Activated T-cell treated with anti-CD3 and anti-CD28 coated beads, Interleukin-2, amount 50 U/mL, for 4 hours (primary cell): ENCODE measurements at regions not wholly inside any gene's neighbourhood (a gene's known extent, or its start where the extent isn't known, plus 50 kb on each side); places are given as distances from the start of the nearest gene placed in this dataset.

Experiments
- ATAC-seq, 2 donors: fragments of 200-7000 bp; cut with Tn5 transposase; one replicate each; pipeline ENCODE4 v1.10.0; 2021
- DNase-seq: peaks from one replicate; pipeline ENCODE4 v3.0.0-alpha.2; 2020
- H3K27me3 Mint-ChIP-seq: one replicate; pipeline ENCODE4 v1.8.0; 2021; ENCODE audit warnings: low read depth, mixed read lengths
- H3K36me3 Mint-ChIP-seq: one replicate; pipeline ENCODE4 v1.8.0; 2022; ENCODE audit warnings: mixed read lengths; ENCODE audit not compliant: insufficient read depth
- H3K4me1 Mint-ChIP-seq: one replicate; pipeline ENCODE4 v1.8.0; 2021; ENCODE audit warnings: low read depth, mixed read lengths
- H3K4me3 Mint-ChIP-seq: one replicate; pipeline ENCODE4 v1.8.0; 2021; ENCODE audit warnings: mild to moderate bottlenecking, moderate library complexity, mixed read lengths
- H3K9me3 Mint-ChIP-seq: one replicate; pipeline ENCODE4 v1.8.0; 2021; ENCODE audit warnings: mixed read lengths

DNA sequence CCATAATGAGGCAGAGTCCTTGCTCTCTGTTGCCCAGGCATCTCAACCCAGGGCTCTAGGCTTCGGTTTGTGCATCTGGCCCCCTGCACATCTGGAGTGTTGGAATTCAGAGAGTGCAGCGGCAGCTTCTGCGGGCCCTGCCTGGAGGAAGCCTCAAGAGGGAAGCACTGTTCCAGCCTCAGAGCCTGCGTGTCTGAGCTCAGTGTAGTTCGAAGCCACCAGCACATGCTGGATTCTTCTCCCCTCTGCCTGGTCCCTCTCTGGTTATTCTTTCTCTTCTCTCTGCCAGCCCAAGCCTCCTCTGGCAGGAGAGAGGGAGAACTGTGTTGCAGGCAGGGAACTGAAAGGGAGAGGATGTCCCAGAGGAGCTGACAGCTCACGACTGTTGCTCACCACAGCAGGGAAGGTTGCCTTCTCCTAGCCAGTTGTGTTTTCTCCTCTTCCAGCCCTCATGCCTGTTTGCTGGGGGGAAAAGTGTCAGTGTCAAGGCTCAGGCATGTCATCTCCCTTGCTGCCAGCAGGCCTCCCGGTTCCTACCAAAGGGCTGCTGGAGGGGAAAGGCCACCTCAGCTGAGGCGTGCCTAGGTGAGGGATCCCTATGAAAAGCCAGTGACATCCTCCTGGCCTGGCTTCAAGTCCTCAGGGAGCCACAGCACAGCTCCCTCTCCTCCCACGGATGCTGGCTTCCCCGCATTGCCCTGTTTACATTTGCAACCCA, 126.0 kb upstream of the LRFN2 start:
- Mint-ChIP-seq H3K4me1 (no peaks in the 10 kb centered on the region), H3K4me3 (no peak overlapping the region), H3K27me3 (no peaks in the 10 kb centered on the region), H3K9me3 (no peaks in the 10 kb centered on the region), H3K36me3 (no peaks in the 10 kb centered on the region)
- no peak for ATAC-seq
- DNase-seq, result no peak

DNA sequence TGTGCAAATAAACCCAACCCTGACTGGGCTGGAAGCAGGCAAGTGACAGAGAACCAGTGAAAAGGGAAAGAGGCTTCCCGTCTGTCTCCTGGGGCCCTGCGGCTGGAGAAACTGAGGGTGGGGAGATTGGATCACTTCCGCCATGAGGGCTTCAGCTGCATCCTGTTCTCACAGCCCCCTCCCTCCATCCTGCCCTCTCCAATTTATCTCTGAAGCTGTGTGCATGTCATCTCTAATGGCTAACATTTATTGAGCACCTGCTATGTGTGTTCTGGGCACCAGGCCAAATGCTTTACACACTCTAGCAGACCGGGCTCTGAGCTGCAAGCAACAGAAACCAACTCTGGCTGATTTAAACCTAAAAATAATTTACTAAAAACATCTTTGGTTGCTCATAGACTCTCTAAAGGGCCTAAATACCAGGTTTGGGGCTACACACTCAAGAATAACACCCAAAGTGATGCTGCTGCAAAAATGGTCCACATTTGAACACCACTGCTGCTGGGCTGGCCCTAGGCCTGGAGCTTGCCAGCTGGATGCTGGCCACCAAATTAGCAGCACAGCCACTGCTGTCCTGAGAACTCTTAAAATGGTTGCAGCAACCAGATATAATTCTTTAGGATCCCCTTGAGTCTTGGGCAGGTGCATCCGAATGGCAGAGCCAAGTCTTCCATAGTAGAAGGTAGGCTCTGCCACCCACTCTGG, 123.6 kb upstream of the LRFN2 start:
- no peak overlapping the region for H3K4me3 Mint-ChIP-seq
- H3K36me3 Mint-ChIP-seq, result no peaks in the 10 kb centered on the region
- no peaks in the 10 kb centered on the region for H3K9me3 Mint-ChIP-seq
- no peaks in the 10 kb centered on the region for H3K27me3 Mint-ChIP-seq
- DNase-seq (no peak), ATAC-seq (no peak)
- no peaks in the 10 kb centered on the region for H3K4me1 Mint-ChIP-seq

DNA sequence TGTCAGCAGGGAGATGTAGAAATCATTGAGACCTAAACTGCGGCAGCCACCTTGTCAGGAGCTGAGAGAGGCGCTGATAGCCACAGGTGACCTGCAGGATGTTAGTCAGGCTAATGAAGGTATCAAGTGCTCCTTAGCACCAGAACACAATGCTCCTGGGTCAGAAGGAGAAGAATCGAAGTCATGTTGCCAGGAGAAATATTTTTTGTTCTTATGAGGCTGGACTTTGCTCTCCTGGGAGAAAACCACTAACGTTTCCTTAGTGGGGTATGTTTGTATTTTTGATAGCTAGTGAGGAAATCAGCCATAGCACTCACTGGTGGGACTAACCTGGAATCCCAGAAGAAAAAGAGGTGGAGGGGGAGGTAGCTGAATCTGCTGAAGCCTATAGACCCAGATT, 120.9 kb upstream of the LRFN2 start:
- no peaks in the 10 kb centered on the region for H3K27me3 Mint-ChIP-seq
- DNase-seq (no peak), ATAC-seq (no peak)
- no peaks in the 10 kb centered on the region for H3K4me1 Mint-ChIP-seq
- H3K36me3 Mint-ChIP-seq, result no peaks in the 10 kb centered on the region
- no peak overlapping the region for H3K4me3 Mint-ChIP-seq
- H3K9me3 Mint-ChIP-seq, result no peaks in the 10 kb centered on the region

DNA sequence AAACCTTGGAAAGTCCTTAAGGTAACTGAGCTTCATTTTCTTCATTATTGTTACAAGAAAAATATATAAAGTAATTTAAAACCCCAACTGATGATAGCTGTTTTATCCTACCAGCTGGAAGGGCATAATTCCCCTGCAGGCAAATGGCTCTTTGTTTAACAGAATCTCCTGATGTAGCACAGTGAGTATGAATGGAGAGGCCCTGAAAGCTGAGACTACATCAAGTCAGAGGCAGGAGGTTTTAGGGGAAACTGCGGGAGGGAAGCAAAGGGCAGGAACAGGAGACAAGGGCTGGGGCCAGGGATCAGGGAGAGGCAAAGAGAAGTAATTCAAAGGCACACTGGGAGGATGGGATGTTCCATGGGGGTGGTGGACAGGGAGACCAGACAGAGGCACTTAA, 119.0 kb upstream of the LRFN2 start:
- no peak overlapping the region for H3K4me3 Mint-ChIP-seq
- no peaks in the 10 kb centered on the region for H3K27me3 Mint-ChIP-seq
- H3K36me3 Mint-ChIP-seq, result no peaks in the 10 kb centered on the region
- no peaks in the 10 kb centered on the region for H3K9me3 Mint-ChIP-seq
- H3K4me1 Mint-ChIP-seq, result no peaks in the 10 kb centered on the region
- no peak for ATAC-seq
- no peak for DNase-seq

DNA sequence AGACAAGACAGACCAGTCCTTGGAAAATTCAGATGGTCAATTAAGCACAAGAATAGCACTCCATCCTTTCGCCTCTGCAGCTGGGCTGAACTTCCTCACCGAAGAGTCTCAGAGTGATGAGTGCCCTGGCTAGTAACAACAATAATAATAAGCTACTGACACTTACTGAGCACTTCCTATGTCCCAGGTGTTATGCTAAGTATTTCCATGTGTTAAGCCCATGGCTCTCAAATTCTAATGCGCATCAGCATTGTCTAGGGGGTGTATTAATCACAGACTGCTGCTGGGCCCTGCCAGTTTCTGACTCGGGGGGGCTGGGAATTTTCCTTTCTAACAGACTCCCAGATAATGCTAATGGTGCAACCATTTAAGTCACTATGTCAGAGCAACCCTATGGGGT, 118.2 kb upstream of the LRFN2 start:
- Mint-ChIP-seq H3K4me1 (no peaks in the 10 kb centered on the region), H3K9me3 (no peaks in the 10 kb centered on the region), H3K27me3 (no peaks in the 10 kb centered on the region)

DNA sequence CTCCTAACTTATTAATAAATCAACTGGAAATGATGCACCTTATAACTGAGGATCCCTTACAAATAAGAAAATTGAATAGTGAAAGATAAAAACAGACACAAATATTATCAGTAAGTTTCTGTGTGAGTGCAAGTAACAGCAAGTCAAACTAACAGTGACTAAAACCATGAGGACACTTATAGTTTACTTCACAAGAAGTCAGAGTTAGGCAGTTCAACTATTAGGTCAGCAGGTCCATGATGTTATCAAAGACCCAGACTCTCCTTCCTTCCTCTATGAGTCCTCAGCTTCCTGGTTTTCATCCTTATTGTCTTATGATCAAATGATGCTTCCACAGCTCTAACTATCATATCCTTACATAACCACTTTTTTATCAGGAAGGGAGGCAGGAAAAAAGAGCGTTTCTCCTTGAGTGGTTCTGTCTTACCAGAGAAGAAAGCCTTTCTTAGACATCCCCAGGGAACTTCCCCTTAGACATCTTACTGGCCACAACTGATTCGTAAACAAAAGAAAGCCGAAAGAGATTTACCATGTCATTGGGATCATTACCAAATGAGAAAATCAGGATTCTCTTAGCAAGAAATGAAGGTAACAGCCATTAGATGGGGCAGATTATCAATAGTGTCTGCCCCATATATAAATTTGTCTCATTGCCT, 114.3 kb upstream of the LRFN2 start:
- H3K4me1 Mint-ChIP-seq, result no peaks in the 10 kb centered on the region
- H3K27me3 Mint-ChIP-seq, result peaks cover 5% of the 10 kb centered on the region
- DNase-seq (no peak), ATAC-seq (no peak)
- H3K9me3 Mint-ChIP-seq, result no peaks in the 10 kb centered on the region
- no peak overlapping the region for H3K4me3 Mint-ChIP-seq
- H3K36me3 Mint-ChIP-seq, result no peaks in the 10 kb centered on the region

More for the DNA sequence above, 118.2 kb upstream of the LRFN2 start:
- no peak for DNase-seq
- no peak for ATAC-seq
- no peak overlapping the region for H3K4me3 Mint-ChIP-seq
- no peaks in the 10 kb centered on the region for H3K36me3 Mint-ChIP-seq

DNA sequence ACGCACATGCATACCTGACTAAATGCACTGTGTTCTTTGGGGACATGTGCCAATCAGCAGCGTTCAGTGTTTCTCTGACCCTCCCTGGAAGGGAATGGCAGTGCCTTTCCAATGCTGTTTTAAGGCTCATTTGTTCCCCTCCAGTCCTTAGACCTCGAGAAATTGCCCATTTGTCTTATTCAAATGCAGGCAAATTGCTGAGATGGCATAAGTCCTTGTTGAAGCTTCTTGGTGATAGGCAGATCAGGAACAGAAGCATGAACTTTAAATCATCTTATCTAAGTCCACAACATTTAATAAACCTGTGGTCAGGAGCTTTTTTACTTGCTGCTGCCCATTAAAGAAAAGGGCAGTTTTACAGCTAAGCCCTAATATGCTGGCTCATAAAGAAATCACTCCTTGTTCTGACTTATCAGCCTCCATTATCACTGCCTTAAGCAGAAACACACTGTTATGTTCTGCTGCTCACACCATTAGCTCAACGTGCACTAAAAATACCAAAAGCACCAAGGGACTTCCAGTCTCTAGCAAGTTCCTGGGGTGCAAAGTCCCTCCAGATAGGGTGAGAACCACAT, 112.9 kb upstream of the LRFN2 start:
- Mint-ChIP-seq H3K36me3 (no peaks in the 10 kb centered on the region), H3K4me3 (no peak overlapping the region), H3K9me3 (no peaks in the 10 kb centered on the region), H3K27me3 (peaks cover 5% of the 10 kb centered on the region), H3K4me1 (no peaks in the 10 kb centered on the region)
- ATAC-seq (no peak), DNase-seq (no peak)

DNA sequence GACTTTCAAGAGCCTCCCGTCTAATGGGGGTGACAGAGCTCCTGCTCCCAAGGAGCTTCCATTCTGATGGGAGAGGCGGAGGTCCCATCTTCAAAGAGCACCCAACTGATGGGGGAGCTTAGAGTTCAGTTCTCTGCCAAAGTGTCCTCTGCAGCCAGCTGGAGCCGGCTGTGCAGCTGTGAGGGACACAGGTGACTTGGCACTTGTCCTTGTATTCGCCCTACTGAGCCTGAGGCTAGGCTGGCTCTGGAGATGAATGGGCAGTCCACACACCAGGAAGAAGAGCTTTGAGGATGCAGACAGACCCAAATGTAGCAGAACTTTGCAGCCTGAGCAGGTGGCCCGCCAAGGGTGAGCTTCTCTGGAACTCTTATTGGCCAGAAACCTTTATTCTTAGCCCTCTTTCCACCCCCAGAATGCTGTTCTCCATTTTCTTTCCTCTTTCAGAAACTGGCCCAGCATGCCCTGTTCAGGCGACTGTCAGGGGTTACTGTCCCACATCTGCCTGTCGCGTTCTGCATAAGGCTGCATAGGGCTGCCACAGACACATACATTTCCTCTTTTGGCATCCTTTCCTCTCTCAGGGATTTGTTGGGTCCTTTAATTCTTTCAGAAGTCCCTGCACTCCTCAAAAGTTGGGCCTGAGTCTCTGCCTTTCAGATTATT, 108.7 kb upstream of the LRFN2 start:
- ATAC-seq (no peak), DNase-seq (no peak)
- Mint-ChIP-seq H3K36me3 (no peaks in the 10 kb centered on the region), H3K27me3 (peaks cover 5% of the 10 kb centered on the region), H3K4me3 (no peak overlapping the region), H3K9me3 (no peaks in the 10 kb centered on the region), H3K4me1 (no peaks in the 10 kb centered on the region)

DNA sequence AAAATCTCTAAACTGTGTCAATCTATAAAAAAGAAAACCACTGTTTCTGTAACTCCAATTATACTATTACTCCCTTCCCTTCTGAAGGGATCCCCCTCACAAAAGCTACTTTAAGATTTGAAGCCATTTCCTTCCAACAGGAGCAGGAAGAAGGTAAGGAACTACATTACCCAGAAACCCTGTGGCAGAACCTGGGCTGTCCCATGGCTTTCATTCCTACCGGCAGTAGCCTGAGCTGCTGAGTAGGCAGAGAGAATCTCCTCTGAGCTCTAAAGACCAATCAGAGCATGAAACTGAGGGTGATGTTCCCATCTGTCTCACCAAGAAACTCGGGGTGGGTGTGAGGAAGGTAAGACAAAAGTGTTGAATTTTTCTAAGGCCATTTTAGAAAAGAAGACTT, 108.0 kb upstream of the LRFN2 start:
- no peak for ATAC-seq
- Mint-ChIP-seq H3K27me3 (peaks cover 5% of the 10 kb centered on the region), H3K9me3 (no peaks in the 10 kb centered on the region), H3K4me3 (no peak overlapping the region), H3K36me3 (no peaks in the 10 kb centered on the region), H3K4me1 (no peaks in the 10 kb centered on the region)
- no peak for DNase-seq

DNA sequence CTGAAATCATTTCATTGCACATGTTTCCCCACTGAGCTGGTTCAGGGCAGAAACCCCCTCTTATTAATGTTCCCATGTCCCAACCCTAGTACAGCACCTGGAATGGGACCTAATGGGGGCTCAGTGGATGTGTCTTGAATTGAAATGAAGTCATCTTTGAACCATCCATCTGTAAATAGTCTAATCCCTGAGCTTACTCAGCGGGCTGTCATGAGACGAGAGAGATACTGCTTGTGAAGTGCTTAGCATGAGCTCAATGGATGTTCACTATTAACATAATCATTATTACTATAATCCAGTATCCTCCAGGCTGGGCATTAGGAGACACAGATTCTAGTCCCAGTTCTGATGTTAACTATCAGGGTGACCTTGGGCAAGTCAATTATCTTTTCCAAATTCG, 106.6 kb upstream of the LRFN2 start:
- Mint-ChIP-seq H3K9me3 (no peaks in the 10 kb centered on the region), H3K27me3 (peaks cover 5% of the 10 kb centered on the region), H3K36me3 (no peaks in the 10 kb centered on the region), H3K4me1 (no peaks in the 10 kb centered on the region), H3K4me3 (no peak overlapping the region)
- DNase-seq, result no peak
- ATAC-seq, result no peak

DNA sequence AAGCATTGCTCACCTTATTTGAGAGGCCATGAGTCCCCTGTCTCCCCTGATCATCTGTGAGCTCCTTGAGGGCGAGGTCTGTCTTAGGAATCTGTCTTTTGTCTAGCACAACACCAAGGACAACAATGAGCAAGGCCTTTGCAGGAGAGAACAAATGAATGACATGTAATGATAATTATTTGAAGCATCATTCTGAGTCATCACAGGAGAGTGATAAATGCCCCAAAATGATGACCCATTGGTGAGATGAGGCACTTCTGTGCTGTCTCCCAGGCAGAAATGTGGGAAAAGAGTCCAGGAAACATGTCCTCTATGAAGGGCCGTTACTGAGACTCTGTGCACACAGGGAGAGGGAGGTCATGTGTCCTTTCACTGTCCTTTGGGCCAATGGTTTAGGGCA, 105.2 kb upstream of the LRFN2 start:
- no peak overlapping the region for H3K4me3 Mint-ChIP-seq
- DNase-seq, result no peak
- H3K27me3 Mint-ChIP-seq, result peaks cover 7% of the 10 kb centered on the region
- no peak for ATAC-seq
- H3K36me3 Mint-ChIP-seq, result no peaks in the 10 kb centered on the region
- no peaks in the 10 kb centered on the region for H3K9me3 Mint-ChIP-seq
- no peaks in the 10 kb centered on the region for H3K4me1 Mint-ChIP-seq

DNA sequence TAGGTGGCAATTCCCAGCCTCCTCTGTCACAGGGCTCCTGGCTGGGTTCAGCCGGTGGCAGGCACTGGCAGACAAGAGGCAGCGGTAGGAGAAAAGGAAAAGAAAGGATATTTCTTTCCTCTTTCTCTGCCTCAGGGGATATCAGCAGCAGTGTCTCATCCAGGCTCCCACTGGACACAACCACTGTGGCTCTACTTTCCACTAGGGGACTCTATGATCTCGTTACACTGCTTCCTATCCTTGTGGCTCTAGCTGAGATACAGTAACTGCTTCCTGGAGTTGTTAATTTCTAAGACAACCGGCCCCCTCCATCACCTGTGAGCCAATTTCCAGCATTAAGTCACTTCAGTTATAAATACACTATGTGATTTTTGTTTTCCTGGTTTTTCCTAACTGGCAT, 102.0 kb upstream of the LRFN2 start:
- no peak for ATAC-seq
- Mint-ChIP-seq H3K9me3 (no peaks in the 10 kb centered on the region), H3K36me3 (no peaks in the 10 kb centered on the region), H3K4me1 (no peaks in the 10 kb centered on the region), H3K4me3 (no peak overlapping the region), H3K27me3 (peaks cover 14% of the 10 kb centered on the region)
- DNase-seq, result no peak

DNA sequence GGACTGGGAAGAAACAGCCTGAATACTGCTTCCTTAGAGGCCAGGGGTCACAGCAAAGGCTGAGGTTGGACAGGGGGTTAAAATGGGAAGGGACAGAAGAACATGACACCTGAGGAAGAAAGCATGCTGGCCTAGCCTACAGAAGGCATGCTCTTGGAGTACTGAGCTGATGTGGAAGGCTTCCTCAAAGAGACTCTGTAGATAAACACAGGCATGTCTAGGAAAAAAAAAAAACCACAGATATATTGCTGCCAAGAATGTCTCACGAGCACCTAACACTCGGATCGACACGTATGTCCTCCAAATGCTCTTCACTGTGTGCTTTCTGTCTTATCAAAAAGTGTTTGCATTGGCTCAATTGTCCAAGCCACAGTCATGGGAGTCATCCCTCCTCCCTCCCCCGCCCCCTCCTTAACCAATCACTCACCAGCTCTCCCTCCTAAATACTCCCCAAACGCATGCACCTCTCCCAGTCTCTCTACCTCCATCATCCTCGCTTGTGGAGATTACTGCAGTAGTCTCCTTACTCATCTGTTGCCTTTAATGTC, 101.1 kb upstream of the LRFN2 start:
- Mint-ChIP-seq H3K4me1 (no peaks in the 10 kb centered on the region), H3K9me3 (no peaks in the 10 kb centered on the region)

DNA sequence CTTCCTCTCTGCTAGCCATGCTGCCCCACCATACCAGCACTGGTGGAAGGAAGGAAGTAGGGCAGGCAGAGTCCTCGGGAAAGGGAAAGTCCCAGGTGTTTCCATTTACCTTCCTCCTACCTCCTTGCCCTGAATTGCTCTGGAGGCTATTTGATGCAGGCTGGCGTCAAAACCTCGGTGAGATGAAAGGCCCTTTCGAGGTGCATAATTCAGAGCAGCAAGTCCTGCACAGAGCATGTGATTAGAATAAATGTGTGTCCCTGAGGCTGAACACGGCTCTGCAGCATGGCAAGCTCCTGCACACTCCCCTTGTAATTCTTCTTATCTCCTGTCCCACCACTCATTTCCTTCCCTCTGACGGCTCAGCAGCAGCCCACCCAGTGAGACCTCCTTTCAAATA, 98.7 kb upstream of the LRFN2 start:
- no peak for DNase-seq
- ATAC-seq, result no peak
- peaks cover 14% of the 10 kb centered on the region for H3K27me3 Mint-ChIP-seq
- H3K9me3 Mint-ChIP-seq, result no peaks in the 10 kb centered on the region
- no peak overlapping the region for H3K4me3 Mint-ChIP-seq
- no peaks in the 10 kb centered on the region for H3K4me1 Mint-ChIP-seq
- H3K36me3 Mint-ChIP-seq, result no peaks in the 10 kb centered on the region

More for the DNA sequence above, 101.1 kb upstream of the LRFN2 start:
- Mint-ChIP-seq H3K4me3 (no peak overlapping the region), H3K27me3 (peaks cover 14% of the 10 kb centered on the region), H3K36me3 (no peaks in the 10 kb centered on the region)
- no peak for DNase-seq
- no peak for ATAC-seq
